GM18517 (cell line): ENCODE measurements at regions not wholly inside any gene's neighbourhood (a gene's known extent, or its start where the extent isn't known, plus 50 kb on each side); places are given as distances from the start of the nearest gene placed in this dataset.
"Not testable (repeated sequence)": the region's sequence is repeated elsewhere in the genome, so short reads cannot be mapped to it uniquely, and the experiment has no call there.

Experiments
- ATAC-seq: cut with Tn5 transposase; IDR thresholded peaks from one replicate; pipeline ENCODE4 v1.9.1; 2021; ENCODE audit warnings: mild to moderate bottlenecking, moderate library complexity; ENCODE audit not compliant: unreplicated experiment

DNA sequence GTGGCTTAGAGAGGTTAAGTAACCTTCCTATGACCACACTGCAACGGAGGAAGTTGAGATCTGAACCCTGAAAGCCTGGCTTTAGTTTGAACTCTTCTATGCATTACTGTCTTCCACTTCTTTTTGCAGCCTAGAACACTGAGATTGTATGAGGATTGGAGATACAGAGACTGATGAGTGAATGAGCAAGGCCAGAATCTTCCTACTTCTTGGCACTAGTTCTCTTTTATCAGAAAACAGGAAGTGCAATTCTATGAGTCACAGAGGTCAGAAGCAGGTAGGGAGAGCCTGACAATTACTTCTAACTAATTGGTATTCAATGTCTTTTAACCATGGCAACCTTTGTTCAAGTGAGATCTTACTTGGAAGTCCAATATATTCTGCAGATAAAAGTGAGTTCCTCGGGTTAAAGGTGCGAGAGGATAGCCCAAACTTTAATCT, 219.0 kb downstream of the SHQ1 start:
- ATAC-seq = peak; percentile 57

DNA sequence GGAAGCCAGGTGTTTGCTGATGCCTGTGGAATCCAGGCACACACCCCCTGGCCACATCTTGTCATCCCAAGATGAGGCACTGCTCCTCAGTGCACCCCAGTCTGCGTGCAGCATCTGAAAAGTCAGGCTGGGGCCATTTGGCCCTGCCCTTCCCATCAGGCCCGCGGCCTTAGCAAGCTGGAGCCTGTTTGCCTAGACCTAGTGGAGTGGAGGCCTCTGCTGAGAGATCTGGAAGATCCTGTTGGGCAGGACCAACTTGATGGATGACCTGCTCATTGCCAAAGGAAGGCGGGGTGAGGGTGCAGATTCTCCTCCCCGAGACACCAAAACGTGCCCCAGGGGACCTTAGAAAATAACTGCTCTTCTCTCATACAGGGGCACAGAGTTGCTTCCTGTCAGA, 220.2 kb downstream of the SHQ1 start:
- ATAC-seq = no peak

DNA sequence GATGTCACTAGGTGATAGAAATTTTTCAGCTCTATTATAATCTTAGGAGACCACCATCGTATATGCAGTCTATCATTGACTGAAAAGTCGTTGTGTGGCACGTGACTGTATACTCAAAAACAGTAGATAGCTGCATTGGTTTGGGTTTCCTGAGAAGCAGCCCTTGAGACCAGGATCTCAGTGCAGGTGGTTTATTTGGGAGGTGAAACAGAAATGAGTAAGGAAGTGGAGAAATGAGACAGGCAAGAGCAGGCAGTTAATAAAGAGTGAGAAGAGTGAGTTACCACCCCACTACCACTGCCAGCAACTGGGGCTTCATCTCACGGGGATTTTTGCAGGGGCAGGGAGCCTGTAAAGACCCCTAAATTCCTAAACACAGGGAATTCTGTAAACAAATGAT, 221.0 kb downstream of the SHQ1 start:
- ATAC-seq = no peak

- no peak for ATAC-seq
These were observed 222.5 kb downstream of the SHQ1 start for GRCh38 chr3:72625602-72626337.

DNA sequence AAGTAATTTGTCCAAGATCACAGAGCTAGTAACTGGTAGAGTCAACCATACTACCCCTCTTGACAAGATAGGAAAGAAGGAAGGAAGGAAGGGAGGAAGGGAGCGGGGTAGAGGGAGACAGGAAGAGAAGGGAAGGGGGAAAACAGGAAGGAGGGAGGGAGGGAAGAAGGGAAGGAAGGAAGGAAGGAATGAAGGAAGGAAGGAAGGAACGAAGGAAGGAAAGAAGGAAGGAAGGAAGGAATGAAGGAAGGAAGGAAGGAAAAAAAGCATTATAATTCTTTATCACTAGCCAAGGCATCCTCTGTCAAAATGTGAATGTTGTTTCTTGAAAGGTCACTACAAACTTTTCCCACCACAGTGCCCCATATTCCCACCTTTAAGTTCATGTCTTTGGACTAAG, 223.6 kb downstream of the SHQ1 start:
- ATAC-seq = no peak

GRCh38 chr3:72618739-72619138, 229.5 kb downstream of the SHQ1 start:
- ATAC-seq = no peak

GRCh38 chr3:72617424-72618024, 230.7 kb downstream of the SHQ1 start:
- no peak for ATAC-seq

- no peak for ATAC-seq
These were observed 232.5 kb downstream of the SHQ1 start for GRCh38 chr3:72615776-72616175.

DNA sequence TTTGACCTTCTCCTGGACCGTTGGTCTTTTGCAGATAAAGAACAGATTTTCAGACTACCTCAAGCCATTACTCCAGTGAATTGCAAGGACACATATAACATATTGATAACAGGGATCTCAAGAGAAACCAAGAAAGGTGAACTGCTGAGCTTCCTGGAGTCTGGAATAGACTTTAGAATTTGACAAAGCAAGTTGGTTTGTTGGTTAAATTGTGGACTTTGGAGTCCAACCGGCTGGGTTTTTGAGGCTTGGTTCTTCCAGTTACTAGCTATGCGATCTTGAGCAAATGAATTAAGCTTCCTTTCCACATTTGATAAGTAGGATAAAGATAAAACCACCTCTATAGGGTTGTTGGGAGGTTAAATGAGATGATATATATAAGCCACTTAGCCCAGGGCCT, 233.1 kb downstream of the SHQ1 start:
- ATAC-seq = no peak

DNA sequence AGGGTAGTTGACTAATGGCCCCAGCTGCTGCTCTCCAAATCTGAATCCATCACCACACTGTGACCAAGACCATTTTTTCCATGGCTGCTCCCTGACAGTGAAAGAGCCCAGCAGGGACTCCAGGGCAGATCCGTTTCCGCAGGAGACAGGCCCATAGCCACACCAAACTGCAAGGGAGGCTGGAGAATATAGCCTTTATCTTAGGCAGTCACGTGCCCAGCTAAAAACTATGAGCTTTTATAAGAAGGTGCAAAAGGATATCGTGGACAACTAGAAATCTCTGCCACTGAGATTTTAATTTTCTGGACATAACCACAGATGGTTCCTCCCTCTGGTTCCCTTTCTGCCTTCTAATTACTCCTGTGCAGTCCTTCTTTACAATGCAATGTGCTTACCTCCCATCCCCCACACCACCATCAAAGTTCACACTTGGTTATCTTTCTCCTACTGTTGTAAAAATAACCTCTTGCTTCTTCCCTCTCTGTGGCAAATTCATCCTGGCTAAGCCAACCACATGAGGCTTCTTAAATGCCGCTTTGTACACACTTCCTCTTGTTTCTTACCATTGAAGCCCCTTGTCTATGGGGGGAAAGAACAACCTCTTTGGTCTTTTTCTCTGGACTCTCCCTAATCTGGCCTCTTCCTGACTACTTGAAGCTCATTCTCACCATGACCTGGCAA, 233.7 kb downstream of the SHQ1 start:
- ATAC-seq = no peak

DNA sequence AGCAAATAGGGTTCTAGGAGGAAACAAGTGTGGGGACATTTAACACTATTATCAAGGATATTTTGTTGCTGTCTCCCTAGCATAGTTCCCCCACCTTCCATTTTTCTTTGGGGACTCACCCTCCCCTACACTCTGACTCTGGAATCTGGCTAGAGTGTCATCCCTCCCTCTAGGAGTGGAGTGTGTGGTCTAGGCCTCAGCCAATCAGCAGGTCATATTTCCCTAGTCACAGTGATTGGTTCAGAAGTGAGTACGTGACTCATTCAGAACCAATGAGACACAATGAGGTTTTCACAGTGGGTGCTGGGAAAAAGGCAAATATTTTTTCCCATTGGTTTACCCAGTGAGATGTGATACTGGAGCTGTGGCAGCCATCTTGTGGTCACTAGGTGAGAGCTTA, 234.4 kb downstream of the SHQ1 start:
- no peak for ATAC-seq

- ATAC-seq = not testable (repeated sequence)
These were observed 239.1 kb downstream of the SHQ1 start for GRCh38 chr3:72609114-72609513.

GRCh38 chr3:72606005-72606800, 242.0 kb downstream of the SHQ1 start:
- ATAC-seq = no peak

GRCh38 chr3:72604328-72604727, 243.9 kb downstream of the SHQ1 start:
- ATAC-seq = no peak

DNA sequence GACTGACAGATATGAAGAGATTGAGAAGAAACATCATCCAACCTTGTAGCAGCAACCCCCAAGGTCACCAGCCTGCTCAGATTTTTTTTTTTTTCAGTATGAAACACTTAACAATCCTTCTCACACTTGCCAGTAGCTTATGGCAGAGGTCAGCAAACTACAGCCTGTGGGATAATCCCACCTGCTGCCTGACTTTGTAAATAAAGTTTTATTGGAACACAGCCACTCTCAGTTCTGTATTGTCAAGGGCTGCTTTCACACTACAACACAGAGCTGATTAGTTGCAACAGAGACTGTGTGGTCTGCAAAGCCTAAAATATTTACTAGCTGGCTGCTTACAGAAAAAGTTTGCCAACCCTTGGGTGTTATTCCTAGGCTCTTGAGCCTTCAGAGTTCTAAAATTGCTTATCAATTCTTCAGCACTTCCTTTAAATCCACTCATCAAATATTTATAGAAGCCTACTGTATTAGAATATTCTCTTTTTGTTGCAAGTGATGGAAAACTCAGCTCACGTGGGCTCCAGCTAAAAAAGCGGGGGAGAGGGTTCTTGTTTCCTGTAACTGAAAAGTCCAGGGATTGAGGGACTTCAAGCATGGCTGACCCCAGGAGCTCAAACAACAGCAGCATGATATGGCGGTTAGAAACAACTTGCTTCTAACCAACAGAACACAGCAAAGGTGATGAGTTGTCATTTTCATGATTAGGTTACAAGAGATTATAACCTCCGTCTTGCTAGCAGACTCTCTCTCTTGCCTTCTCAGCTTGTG, 246.1 kb downstream of the SHQ1 start:
- ATAC-seq = no peak

GRCh38 chr3:72601060-72601459, 247.2 kb downstream of the SHQ1 start:
- no peak for ATAC-seq

DNA sequence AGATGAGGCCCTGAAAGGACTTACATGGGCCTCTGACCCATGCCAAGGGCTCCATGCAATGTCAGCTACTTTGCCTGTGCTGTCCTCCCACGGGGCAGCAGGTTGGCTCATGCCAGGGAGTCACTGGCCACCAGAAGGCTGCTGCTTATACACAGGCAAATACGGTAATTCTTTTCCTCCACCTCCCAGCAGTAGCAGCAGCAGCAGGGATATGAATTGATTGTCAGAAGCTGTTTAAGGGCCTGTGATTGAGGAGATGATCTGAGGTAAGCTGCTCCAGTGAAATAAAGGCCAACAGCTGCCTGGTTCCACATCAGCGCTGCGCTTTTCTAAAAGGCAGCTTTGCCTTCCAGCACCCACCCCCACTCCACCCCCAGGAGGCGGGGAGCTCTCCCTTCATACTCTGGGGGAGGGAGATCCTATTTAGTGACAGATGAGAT, 250.5 kb downstream of the SHQ1 start:
- no peak for ATAC-seq

GRCh38 chr3:72597043-72597442, 251.2 kb downstream of the SHQ1 start:
- ATAC-seq = no peak

DNA sequence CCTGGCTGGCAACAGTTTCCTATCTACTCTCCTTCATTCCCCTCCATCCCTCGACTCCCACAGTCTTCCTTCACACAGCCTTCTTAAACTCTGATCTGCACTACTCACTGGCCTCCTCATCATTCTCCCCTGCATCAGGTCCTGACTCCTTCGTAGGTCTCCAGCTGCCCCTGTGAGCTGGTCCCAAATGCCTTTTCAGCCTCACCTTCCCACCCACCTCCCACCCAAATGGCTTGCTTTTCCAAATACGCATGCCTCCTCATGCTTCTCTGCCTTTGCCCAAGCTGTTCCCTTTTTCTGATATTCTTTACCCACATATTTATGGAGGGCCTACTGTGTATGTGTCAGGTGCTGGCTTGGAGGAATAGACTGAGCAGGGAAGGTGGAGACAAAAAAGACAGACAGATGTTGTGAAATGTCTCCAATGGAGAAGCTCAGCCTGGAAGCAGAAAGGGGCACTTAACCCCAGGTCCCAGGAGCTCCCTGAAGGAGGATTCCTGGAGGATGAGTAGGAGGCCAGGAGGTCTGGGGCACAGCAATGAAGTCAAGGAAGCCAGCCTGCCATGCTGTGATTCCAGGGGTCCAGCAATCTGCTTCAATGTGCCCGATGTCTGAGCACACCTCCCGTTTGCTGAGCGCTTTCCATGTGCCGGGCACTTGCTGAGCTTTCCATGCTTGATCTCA, 252.2 kb downstream of the SHQ1 start:
- ATAC-seq = no peak

GRCh38 chr3:72595376-72595775, 252.9 kb downstream of the SHQ1 start:
- ATAC-seq = no peak
